ENCODE measurements at regions not wholly inside any gene's neighbourhood (a gene's known extent, or its start where the extent isn't known, plus 50 kb on each side); places are given as distances from the start of the nearest gene placed in this dataset.

DNA sequence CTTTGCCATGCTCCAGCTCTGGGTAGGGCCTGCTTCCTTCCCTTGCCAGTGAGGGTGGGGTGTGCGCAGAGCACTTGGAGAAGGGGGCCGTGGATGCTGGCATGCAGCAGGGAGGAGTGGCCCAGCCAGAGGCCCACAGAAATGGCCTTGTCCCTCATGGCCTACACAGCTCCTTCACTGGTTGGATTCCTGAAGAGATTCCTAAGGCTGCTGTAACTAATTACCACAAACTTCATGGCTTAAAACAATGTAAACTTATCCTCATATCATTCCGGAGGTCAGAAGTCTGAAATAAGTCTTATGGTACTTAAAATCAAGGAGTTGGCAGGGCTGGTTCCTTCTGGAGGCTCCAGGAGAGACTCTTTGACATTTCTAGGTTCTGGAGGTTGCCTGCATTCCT, 195.2 kb downstream of the GLI2 start:
- no peak for DNase-seq (ENCODE audit: low read depth in 1 of 2, low spot score in 1 of 2)
- peak overlapping the region; percentile 16 to 97; a peak in 5 of 6 replicates for H3K27ac ChIP-seq
- H3K4me2 ChIP-seq = no peak overlapping the region
- CTCF ChIA-PET = no interaction called here
- H3K9me3 ChIP-seq = 0 out of 3 replicates have a peak, but pooled peaks cover 3% of the 10 kb centered on the region
- peaks cover 47% of the 10 kb centered on the region for H3K4me1 ChIP-seq
- no peak for ATAC-seq
- no peak for FAIRE-seq
- WGBS (ENCODE audit: missing lambda C conversion rate) = 95% methylated on average over 1 of the region's 3 CpGs
- H3K4me3 ChIP-seq = no peak overlapping the region
- POLR2A ChIA-PET = interaction anchor here (0.5 kb wide), 1 partner anchor 16 kb away, joined by 3 read pairs; no protein-coding TSS in a partner anchor
- no peak for TF ChIP-seq JUNB (IDR thresholded peaks at IDR 0.05)
- TF ChIP-seq JUN (IDR thresholded peaks at IDR 0.05) = no peak
- no peak for TF ChIP-seq FOSB (CRISPR knock-in tag; IDR thresholded peaks at IDR 0.05)
- no peak for TF ChIP-seq FOSL2 (IDR thresholded peaks at IDR 0.05)
- no peak for TF ChIP-seq FOSL2 (CRISPR knock-in tag; IDR thresholded peaks at IDR 0.05)
- TF ChIP-seq RFX5 (IDR thresholded peaks at IDR 0.05) = no peak
- TF ChIP-seq RNF2 (IDR thresholded peaks at IDR 0.05; ENCODE audit: borderline replicate concordance, low read depth) = no peak
- no peak for TF ChIP-seq ESRRA (IDR thresholded peaks at IDR 0.05; ENCODE audit: borderline replicate concordance, low read length)
- TF ChIP-seq, protein P1, sequence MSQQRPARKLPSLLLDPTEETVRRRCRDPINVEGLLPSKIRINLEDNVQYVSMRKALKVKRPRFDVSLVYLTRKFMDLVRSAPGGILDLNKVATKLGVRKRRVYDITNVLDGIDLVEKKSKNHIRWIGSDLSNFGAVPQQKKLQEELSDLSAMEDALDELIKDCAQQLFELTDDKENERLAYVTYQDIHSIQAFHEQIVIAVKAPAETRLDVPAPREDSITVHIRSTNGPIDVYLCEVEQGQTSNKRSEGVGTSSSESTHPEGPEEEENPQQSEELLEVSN (IDR thresholded peaks at IDR 0.05; ENCODE audit: borderline replicate concordance, low read depth) = no peak
- no peak for TF ChIP-seq ZFP36 (IDR thresholded peaks at IDR 0.05; ENCODE audit: borderline replicate concordance, partially characterized antibody)
- no peak for TF ChIP-seq HDAC2 (IDR thresholded peaks at IDR 0.05)
- TF ChIP-seq HOXA7 (CRISPR knock-in tag; IDR thresholded peaks at IDR 0.05) = no peak
- TF ChIP-seq, protein P2, sequence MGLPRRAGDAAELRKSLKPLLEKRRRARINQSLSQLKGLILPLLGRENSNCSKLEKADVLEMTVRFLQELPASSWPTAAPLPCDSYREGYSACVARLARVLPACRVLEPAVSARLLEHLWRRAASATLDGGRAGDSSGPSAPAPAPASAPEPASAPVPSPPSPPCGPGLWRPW (IDR thresholded peaks at IDR 0.05) = no peak
- no peak for TF ChIP-seq HOXB5 (CRISPR knock-in tag; IDR thresholded peaks at IDR 0.05)
- no peak for TF ChIP-seq TFCP2L1 (CRISPR knock-in tag; IDR thresholded peaks at IDR 0.05)
- TF ChIP-seq FOXS1 (CRISPR knock-in tag; IDR thresholded peaks at IDR 0.05) = no peak
- TF ChIP-seq NPAS2 (CRISPR knock-in tag; IDR thresholded peaks at IDR 0.05; ENCODE audit: borderline replicate concordance) = no peak
- TF ChIP-seq CBX8 (IDR thresholded peaks at IDR 0.05) = no peak
- TF ChIP-seq MAZ (IDR thresholded peaks at IDR 0.05; ENCODE audit: borderline replicate concordance, low read depth, low read length) = no peak
- TF ChIP-seq CEBPB (IDR thresholded peaks at IDR 0.05) = no peak

DNA sequence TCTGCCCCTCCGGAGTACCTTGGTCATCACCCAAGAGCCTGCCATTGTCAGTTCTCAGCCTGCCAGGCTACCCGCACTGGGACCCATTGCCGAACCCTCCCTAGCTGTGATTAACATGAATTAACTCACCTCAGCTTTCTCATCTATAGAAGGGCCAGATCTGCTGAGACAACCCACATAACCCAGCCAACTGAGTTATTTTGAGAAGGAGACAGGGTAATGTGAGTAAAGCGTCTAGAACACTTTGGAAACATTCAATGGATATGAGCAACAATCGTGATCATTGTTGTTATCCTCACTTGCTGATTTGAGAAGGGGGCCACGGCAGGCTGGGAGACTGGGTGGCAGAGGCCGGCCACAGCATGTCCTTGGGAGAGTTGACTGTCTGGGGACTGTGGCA, 196.8 kb downstream of the GLI2 start:
- peak overlapping the region; percentile 97 to 98 for H3K27ac ChIP-seq
- DNase-seq (ENCODE audit: low read depth in 1 of 2, low spot score in 1 of 2) (no peak), FAIRE-seq (no peak), ATAC-seq (no peak)
- POLR2A ChIA-PET = no interaction called here
- TF ChIP-seq CEBPB (IDR thresholded peaks at IDR 0.05) = no peak
- TF ChIP-seq, protein P3, sequence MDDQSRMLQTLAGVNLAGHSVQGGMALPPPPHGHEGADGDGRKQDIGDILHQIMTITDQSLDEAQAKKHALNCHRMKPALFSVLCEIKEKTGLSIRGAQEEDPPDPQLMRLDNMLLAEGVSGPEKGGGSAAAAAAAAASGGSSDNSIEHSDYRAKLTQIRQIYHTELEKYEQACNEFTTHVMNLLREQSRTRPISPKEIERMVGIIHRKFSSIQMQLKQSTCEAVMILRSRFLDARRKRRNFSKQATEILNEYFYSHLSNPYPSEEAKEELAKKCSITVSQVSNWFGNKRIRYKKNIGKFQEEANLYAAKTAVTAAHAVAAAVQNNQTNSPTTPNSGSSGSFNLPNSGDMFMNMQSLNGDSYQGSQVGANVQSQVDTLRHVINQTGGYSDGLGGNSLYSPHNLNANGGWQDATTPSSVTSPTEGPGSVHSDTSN (IDR thresholded peaks at IDR 0.05) = no peak
- TF ChIP-seq NR3C1 (IDR thresholded peaks at IDR 0.05) = no peak
- no peak for TF ChIP-seq NPAS2 (CRISPR knock-in tag; IDR thresholded peaks at IDR 0.05; ENCODE audit: borderline replicate concordance)
- no peak for TF ChIP-seq ZNF302 (CRISPR knock-in tag; IDR thresholded peaks at IDR 0.05)
- no peak for TF ChIP-seq SMC3 (IDR thresholded peaks at IDR 0.05)
- TF ChIP-seq EHMT2 (IDR thresholded peaks at IDR 0.05; ENCODE audit: low read depth) = no peak
- no peak for TF ChIP-seq POLR2AphosphoS2 (conservative IDR thresholded peaks at IDR 0.05; ENCODE audit: low read length)
- TF ChIP-seq PHF8 (IDR thresholded peaks at IDR 0.05; ENCODE audit: borderline replicate concordance, low read depth) = no peak
- TF ChIP-seq KDM5A (IDR thresholded peaks at IDR 0.05) = no peak
- no peak for TF ChIP-seq TP53 (CRISPR knock-in tag; IDR thresholded peaks at IDR 0.05)
- no peak for TF ChIP-seq FOSL2 (IDR thresholded peaks at IDR 0.05)
- no peak for TF ChIP-seq FOSL2 (CRISPR knock-in tag; IDR thresholded peaks at IDR 0.05)
- H3K4me3 ChIP-seq = no peak overlapping the region
- peak overlapping the region; percentile 89; the same call in 2 of the 3 replicates for H3K4me2 ChIP-seq
- WGBS (ENCODE audit: missing lambda C conversion rate) = 89% methylated on average over 7 of the region's 7 CpGs
- H3K4me1 ChIP-seq = peaks cover 55% of the 10 kb centered on the region
- CTCF ChIA-PET = interaction anchor here (0.8 to 1.3 kb wide), 4 partner anchors 26 to 237 kb away, joined by 3 to 5 read pairs (median 3); no protein-coding TSS in a partner anchor
- H3K9me3 ChIP-seq = 0 out of 3 replicates have a peak, but pooled peaks cover 3% of the 10 kb centered on the region
